Dendritic cell treated with granulocyte-macrophage colony-stimulating factor and Interleukin-4, amounts not matched to agents 40 ng/mL and 50 ng/mL, for 4 days (primary cell): ENCODE measurements at regions not wholly inside any gene's neighbourhood (a gene's known extent, or its start where the extent isn't known, plus 50 kb on each side); places are given as distances from the start of the nearest gene placed in this dataset.
"Not testable (repeated sequence)": the region's sequence is repeated elsewhere in the genome, so short reads cannot be mapped to it uniquely, and the experiment has no call there.

ENCODE experiments used
- H3K27ac Mint-ChIP-seq: one replicate; pipeline ENCODE4 v1.8.0; 2022; ENCODE audit warnings: mild to moderate bottlenecking, mixed read lengths
- H3K27me3 Mint-ChIP-seq: one replicate; pipeline ENCODE4 v1.8.0; 2022; ENCODE audit warnings: mild to moderate bottlenecking, mixed read lengths
- H3K36me3 Mint-ChIP-seq: one replicate; pipeline ENCODE4 v1.8.0; 2022; ENCODE audit warnings: low read depth, mixed read lengths
- H3K4me1 Mint-ChIP-seq: one replicate; pipeline ENCODE4 v1.8.0; 2022; ENCODE audit warnings: low read depth, mixed read lengths
- H3K4me3 Mint-ChIP-seq: one replicate; pipeline ENCODE4 v1.8.0; 2022; ENCODE audit warnings: mild to moderate bottlenecking, moderate library complexity, mixed read lengths
- H3K9me3 Mint-ChIP-seq: one replicate; pipeline ENCODE4 v1.8.0; 2022; ENCODE audit warnings: mixed read lengths
- intact Hi-C: fragments of 100-400 bp; cut with micrococcal nuclease; formaldehyde crosslinking; loops from one replicate; pipeline ENCODE4 v1.15.0; 2022

DNA sequence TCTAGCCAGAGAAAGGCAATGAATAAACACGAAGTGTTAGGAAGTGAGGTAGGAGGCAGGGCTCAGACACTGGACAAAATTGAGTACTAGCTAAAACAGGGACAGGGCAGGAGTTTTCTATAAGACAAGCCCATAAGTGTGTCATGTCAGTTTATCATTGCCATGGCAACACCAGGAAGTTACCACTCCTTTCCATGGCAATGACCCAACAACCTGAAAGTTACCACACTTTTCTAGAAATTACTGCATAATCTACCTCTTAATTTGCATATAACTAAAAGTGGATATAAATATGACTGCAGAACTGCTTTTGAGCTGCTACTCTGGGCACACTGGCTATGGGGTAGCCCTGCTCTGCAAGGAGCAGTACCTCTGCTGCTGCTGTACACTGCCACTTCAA lies 442.5 kb upstream of the COX7C start:
- no peak overlapping the region for H3K27ac Mint-ChIP-seq
- no peaks in the 10 kb centered on the region for H3K36me3 Mint-ChIP-seq
- intact Hi-C loops: no loop called here
- H3K27me3 Mint-ChIP-seq: no peaks in the 10 kb centered on the region
- H3K4me1 Mint-ChIP-seq: no peaks in the 10 kb centered on the region
- no peak overlapping the region for H3K4me3 Mint-ChIP-seq
- H3K9me3 Mint-ChIP-seq: no peaks in the 10 kb centered on the region

DNA sequence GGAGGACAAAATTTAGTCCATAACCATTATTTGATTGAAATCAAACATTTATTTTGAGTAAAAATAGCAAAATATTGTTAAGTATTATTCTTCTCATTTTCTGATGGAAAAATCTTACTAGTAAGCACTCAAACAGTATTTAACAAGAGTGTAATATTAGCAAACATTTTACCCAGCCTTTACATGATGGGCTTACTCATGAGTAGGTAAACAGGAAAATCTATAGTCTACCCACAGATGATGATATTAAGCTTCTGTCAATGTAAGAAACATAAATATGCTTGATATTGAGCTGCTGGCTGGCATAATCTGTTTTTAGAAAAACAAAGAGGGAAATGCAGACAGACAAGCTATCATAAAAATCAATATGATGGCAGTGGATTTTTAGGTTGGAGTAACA lies 418.5 kb upstream of the COX7C start:
- no peaks in the 10 kb centered on the region for H3K9me3 Mint-ChIP-seq
- H3K27me3 Mint-ChIP-seq: no peaks in the 10 kb centered on the region
- H3K4me3 Mint-ChIP-seq: no peak overlapping the region
- intact Hi-C loops: no loop called here
- H3K4me1 Mint-ChIP-seq: no peaks in the 10 kb centered on the region
- H3K27ac Mint-ChIP-seq: no peak overlapping the region
- H3K36me3 Mint-ChIP-seq: no peaks in the 10 kb centered on the region

DNA sequence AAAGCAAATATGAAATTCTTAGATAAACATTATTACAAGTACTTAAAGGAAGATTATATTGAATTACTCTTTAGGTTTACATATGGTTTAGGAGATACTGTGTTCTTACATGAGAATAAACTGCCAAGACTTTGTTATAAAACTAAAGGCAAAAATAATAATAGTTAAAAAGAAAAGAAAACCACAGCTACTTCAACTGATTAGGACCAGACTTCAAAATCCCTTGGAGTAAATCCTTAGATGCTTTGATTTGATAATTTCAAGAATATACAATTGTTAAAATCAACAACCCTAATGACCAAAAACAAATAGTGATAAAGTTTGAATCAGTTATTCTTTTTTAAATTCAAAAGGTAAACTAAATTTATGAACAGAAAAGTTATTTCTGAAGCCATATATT lies 389.6 kb upstream of the COX7C start:
- H3K27ac Mint-ChIP-seq: no peak overlapping the region
- no peaks in the 10 kb centered on the region for H3K36me3 Mint-ChIP-seq
- no peaks in the 10 kb centered on the region for H3K4me1 Mint-ChIP-seq
- peaks cover 11% of the 10 kb centered on the region for H3K9me3 Mint-ChIP-seq
- H3K4me3 Mint-ChIP-seq: no peak overlapping the region
- intact Hi-C loops: no loop called here
- H3K27me3 Mint-ChIP-seq: no peaks in the 10 kb centered on the region

GRCh38 chr5:86232246-86232645 lies 385.5 kb upstream of the COX7C start:
- Mint-ChIP-seq H3K9me3 (no peaks in the 10 kb centered on the region), H3K4me3 (no peak overlapping the region), H3K27me3 (no peaks in the 10 kb centered on the region), H3K27ac (no peak overlapping the region), H3K4me1 (no peaks in the 10 kb centered on the region), H3K36me3 (no peaks in the 10 kb centered on the region)
- intact Hi-C loops: no loop called here

DNA sequence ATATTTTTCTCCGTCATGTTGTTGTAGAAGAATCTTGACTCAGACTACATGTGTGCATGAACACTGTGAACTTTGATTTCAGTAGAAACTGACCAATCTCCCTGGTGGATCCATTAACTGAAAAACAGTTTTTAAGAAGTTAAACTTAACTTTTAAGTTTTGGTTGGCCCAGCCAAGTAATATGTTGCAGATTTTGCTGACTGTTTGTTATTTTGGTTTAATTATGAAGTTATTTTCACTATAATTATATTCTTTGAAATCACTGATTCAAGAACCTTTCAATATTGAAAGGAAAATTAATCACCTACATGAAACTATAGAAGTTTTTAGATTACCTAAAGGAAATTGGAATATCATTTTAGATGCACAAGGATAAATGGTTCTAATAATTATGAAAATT lies 373.6 kb upstream of the COX7C start:
- H3K27me3 Mint-ChIP-seq: no peaks in the 10 kb centered on the region
- peaks cover 1% of the 10 kb centered on the region for H3K9me3 Mint-ChIP-seq
- H3K4me1 Mint-ChIP-seq: no peaks in the 10 kb centered on the region
- H3K27ac Mint-ChIP-seq: no peak overlapping the region
- no peak overlapping the region for H3K4me3 Mint-ChIP-seq
- no peaks in the 10 kb centered on the region for H3K36me3 Mint-ChIP-seq
- intact Hi-C loops: no loop called here

GRCh38 chr5:86257871-86258270 lies 359.9 kb upstream of the COX7C start:
- no peaks in the 10 kb centered on the region for H3K27me3 Mint-ChIP-seq
- intact Hi-C loops: no loop called here
- no peak overlapping the region for H3K4me3 Mint-ChIP-seq
- H3K36me3 Mint-ChIP-seq: no peaks in the 10 kb centered on the region
- no peaks in the 10 kb centered on the region for H3K4me1 Mint-ChIP-seq
- H3K27ac Mint-ChIP-seq: no peak overlapping the region
- peaks cover 9% of the 10 kb centered on the region for H3K9me3 Mint-ChIP-seq

GRCh38 chr5:86284400-86285190 lies 333.1 kb upstream of the COX7C start:
- H3K4me1 Mint-ChIP-seq, H3K36me3 Mint-ChIP-seq, H3K27ac Mint-ChIP-seq, H3K4me3 Mint-ChIP-seq, H3K27me3 Mint-ChIP-seq, intact Hi-C loops, H3K9me3 Mint-ChIP-seq: not testable (repeated sequence)

- H3K9me3 Mint-ChIP-seq, H3K36me3 Mint-ChIP-seq, intact Hi-C loops, H3K4me3 Mint-ChIP-seq, H3K27ac Mint-ChIP-seq, H3K4me1 Mint-ChIP-seq, H3K27me3 Mint-ChIP-seq: not testable (repeated sequence)
Observed at GRCh38 chr5:86287437-86287836, 330.3 kb upstream of the COX7C start.

DNA sequence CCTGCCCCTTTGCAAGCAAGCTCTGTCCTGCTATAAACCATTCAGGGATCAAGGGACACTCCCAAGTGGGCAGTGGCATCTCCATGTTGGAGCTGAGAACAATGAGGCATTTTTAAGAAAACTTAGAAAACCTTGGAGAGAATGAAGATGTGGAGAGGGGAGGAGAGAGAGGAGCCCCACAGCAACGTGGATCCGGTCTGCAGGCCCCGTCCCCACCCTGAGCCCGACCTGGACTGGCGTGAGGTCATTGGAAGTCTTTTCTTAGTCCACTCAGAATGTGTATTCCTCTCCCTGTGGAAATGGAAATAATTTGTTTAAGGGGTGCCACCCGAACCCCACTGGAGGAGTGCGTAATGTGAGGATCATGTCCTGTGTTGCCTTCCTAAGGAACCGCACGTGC lies 328.0 kb upstream of the COX7C start:
- H3K9me3 Mint-ChIP-seq, H3K27ac Mint-ChIP-seq, H3K36me3 Mint-ChIP-seq, H3K4me3 Mint-ChIP-seq, H3K27me3 Mint-ChIP-seq, H3K4me1 Mint-ChIP-seq, intact Hi-C loops: not testable (repeated sequence)

DNA sequence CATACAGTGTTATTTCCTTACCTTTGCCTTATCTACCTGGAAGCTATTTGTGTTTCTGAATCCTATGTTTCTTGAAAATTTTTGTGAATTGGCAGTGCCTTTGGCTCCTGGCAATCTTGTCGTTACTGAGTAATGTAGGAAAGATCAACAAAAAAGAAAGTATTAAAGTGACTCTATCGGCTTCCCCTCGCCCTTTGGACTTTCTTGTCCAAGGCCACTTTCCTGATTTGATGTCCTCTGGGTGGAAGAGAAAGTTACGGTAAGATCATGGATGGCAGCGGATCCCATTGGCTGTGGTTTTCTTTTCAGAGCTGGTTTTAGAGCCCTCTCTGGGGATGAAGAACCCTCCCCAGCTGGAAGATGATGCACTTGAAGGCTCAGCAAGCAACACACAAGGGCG lies 324.9 kb upstream of the COX7C start:
- H3K9me3 Mint-ChIP-seq, intact Hi-C loops, H3K36me3 Mint-ChIP-seq, H3K27ac Mint-ChIP-seq, H3K4me1 Mint-ChIP-seq, H3K27me3 Mint-ChIP-seq, H3K4me3 Mint-ChIP-seq: not testable (repeated sequence)

- H3K27ac Mint-ChIP-seq, H3K36me3 Mint-ChIP-seq, H3K4me3 Mint-ChIP-seq, intact Hi-C loops, H3K9me3 Mint-ChIP-seq, H3K27me3 Mint-ChIP-seq, H3K4me1 Mint-ChIP-seq: not testable (repeated sequence)
Observed at GRCh38 chr5:86302643-86303042, 315.1 kb upstream of the COX7C start.

DNA sequence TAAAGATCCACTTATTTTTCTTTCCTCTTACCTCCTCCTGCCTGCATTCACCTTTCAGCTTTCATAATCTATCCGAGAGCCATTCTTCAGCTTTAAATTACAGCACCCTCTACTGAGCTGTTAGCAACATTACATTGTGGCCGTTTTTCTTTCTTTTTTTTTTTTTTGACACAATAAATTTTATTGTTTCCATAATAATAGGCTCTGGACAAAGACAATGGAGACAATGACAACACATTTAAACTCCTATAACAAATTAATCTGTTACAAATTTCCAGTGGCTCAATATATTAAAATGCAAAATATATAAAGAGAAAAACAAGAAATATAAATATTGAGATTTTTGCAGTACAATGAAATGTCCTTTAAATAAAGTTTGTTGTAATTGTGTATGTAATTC lies 312.7 kb upstream of the COX7C start:
- H3K9me3 Mint-ChIP-seq, H3K4me1 Mint-ChIP-seq, H3K4me3 Mint-ChIP-seq, H3K27ac Mint-ChIP-seq, intact Hi-C loops, H3K27me3 Mint-ChIP-seq, H3K36me3 Mint-ChIP-seq: not testable (repeated sequence)

DNA sequence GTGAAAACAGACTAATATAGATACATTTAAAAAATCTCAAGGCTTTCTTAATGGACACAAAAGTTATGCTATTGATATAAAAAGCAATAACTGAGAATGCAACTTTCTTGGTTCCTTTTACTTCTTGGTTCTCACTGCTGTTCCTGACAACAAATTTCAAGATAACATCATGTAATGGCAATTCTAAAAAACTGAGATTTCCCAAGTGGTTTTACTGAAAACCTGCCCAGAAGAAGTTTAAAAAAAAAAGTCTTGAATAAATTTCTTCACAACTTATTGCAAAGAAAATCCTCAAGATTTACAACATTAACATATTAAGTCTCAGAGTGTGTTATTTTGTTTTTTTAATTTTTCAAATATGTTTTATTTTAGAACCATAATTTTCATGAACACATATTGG lies 302.8 kb upstream of the COX7C start:
- Mint-ChIP-seq H3K27me3 (no peaks in the 10 kb centered on the region), H3K4me3 (no peak overlapping the region), H3K4me1 (no peaks in the 10 kb centered on the region), H3K36me3 (no peaks in the 10 kb centered on the region), H3K27ac (no peak overlapping the region), H3K9me3 (peaks cover 9% of the 10 kb centered on the region)
- intact Hi-C loops: no loop called here

DNA sequence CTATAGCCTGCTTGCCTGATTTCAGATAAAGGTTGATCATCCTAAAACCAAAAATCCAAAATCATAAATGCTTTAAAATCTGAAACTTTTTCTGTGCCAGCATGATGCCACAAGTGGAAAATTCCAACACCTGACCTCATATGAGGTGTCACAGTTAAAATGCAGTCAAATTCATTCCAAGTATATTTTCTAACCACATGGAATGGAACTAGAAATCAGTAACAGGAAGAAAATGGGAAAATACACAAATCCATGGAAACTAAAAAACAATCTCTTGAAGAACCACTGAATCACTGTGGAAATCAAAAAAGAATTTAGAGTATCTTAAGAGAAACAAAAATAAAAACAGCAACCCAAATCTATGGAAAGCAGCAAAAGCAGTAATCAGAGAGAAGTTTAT lies 297.5 kb upstream of the COX7C start:
- H3K9me3 Mint-ChIP-seq: peaks cover 9% of the 10 kb centered on the region
- intact Hi-C loops: no loop called here
- H3K27ac Mint-ChIP-seq: no peak overlapping the region
- H3K36me3 Mint-ChIP-seq: no peaks in the 10 kb centered on the region
- H3K4me1 Mint-ChIP-seq: no peaks in the 10 kb centered on the region
- H3K4me3 Mint-ChIP-seq: no peak overlapping the region
- no peaks in the 10 kb centered on the region for H3K27me3 Mint-ChIP-seq

GRCh38 chr5:86329318-86329717 lies 288.4 kb upstream of the COX7C start:
- Mint-ChIP-seq H3K4me1 (no peaks in the 10 kb centered on the region), H3K4me3 (no peak overlapping the region), H3K36me3 (no peaks in the 10 kb centered on the region), H3K27ac (no peak overlapping the region), H3K27me3 (no peaks in the 10 kb centered on the region), H3K9me3 (no peaks in the 10 kb centered on the region)
- intact Hi-C loops: no loop called here
